ENCODE measurements at regions not wholly inside any gene's neighbourhood (a gene's known extent, or its start where the extent isn't known, plus 50 kb on each side); places are given as distances from the start of the nearest gene placed in this dataset.

- no peak for DNase-seq (ENCODE audit: low spot score)
These were observed 178.5 kb downstream of the SH2D1A start for GRCh38 chrX:124524852-124525251.

GRCh38 chrX:124529786-124530185 is 183.4 kb downstream of the SH2D1A start:
- DNase-seq (ENCODE audit: low spot score) = no peak

- no peak for DNase-seq (ENCODE audit: low spot score)
These were observed 184.4 kb downstream of the SH2D1A start for GRCh38 chrX:124530803-124531202.

- no peak for DNase-seq (ENCODE audit: low spot score)
These were observed 188.2 kb downstream of the SH2D1A start for GRCh38 chrX:124534536-124534935.

GRCh38 chrX:124540474-124540873 is 194.1 kb downstream of the SH2D1A start:
- DNase-seq (ENCODE audit: low spot score) = no peak

- DNase-seq (ENCODE audit: low spot score) = no peak
These were observed 202.2 kb downstream of the SH2D1A start for GRCh38 chrX:124548571-124548970.

GRCh38 chrX:124555036-124555595 is 208.8 kb downstream of the SH2D1A start:
- DNase-seq (ENCODE audit: low spot score) = peak; percentile 1

- DNase-seq (ENCODE audit: low spot score) = no peak
These were observed 211.6 kb downstream of the SH2D1A start for GRCh38 chrX:124557976-124558375.

GRCh38 chrX:124573468-124573867 is 227.1 kb downstream of the SH2D1A start:
- DNase-seq (ENCODE audit: low spot score) = no peak

- DNase-seq (ENCODE audit: low spot score) = no peak
These were observed 246.4 kb downstream of the SH2D1A start for GRCh38 chrX:124592744-124593143.

- peak; percentile 0 for DNase-seq (ENCODE audit: low spot score)
These were observed 247.8 kb downstream of the SH2D1A start for GRCh38 chrX:124594017-124594651.

GRCh38 chrX:124605511-124605910 is 259.1 kb downstream of the SH2D1A start:
- no peak for DNase-seq (ENCODE audit: low spot score)

GRCh38 chrX:124606724-124607123 is 260.4 kb downstream of the SH2D1A start:
- no peak for DNase-seq (ENCODE audit: low spot score)

- DNase-seq (ENCODE audit: low spot score) = no peak
These were observed 273.3 kb downstream of the SH2D1A start for GRCh38 chrX:124619710-124620109.

- no peak for DNase-seq (ENCODE audit: low spot score)
These were observed 288.0 kb downstream of the SH2D1A start for GRCh38 chrX:124634363-124634762.

GRCh38 chrX:124641737-124642491 is 295.6 kb downstream of the SH2D1A start:
- DNase-seq (ENCODE audit: low spot score) = no peak

- no peak for DNase-seq (ENCODE audit: low spot score)
These were observed 300.0 kb downstream of the SH2D1A start for GRCh38 chrX:124646403-124646802.

GRCh38 chrX:124651031-124651430 is 304.7 kb downstream of the SH2D1A start:
- DNase-seq (ENCODE audit: low spot score) = no peak

- DNase-seq (ENCODE audit: low spot score) = no peak
These were observed 319.4 kb downstream of the SH2D1A start for GRCh38 chrX:124665621-124666400.

GRCh38 chrX:124679199-124679598 is 332.8 kb downstream of the SH2D1A start:
- no peak for DNase-seq (ENCODE audit: low spot score)

- DNase-seq (ENCODE audit: low spot score) = no peak
These were observed 333.9 kb downstream of the SH2D1A start for GRCh38 chrX:124680287-124680686.

GRCh38 chrX:124690495-124690894 is 344.1 kb downstream of the SH2D1A start:
- DNase-seq (ENCODE audit: low spot score) = no peak

All from A172 (cell line).